ENCODE measurements at regions not wholly inside any gene's neighbourhood (a gene's known extent, or its start where the extent isn't known, plus 50 kb on each side); places are given as distances from the start of the nearest gene placed in this dataset.

DNA sequence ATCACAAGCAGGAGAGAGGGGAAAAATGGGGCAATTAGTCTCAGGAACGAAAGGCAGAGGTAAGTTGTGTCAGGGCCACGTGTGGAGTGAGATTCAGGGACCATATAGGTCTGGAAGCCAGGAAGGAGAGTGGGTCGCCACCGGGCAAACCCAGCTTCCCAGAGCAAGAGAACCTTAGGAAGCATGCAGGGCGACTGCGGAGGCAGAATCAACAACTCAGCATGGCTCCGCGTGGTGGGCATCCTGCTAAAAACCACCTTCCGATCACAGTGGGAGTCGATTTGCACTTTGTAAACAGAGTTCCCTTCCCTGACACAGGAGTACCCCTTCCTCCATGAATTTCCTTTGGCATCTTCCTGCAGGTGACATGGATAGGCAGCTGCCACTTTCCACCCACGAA lies 114.6 kb downstream of the TTC32 start:
- no peak overlapping the region for H3K4me3 ChIP-seq
- no peaks in the 10 kb centered on the region for H3K27me3 ChIP-seq
- H3K36me3 ChIP-seq = no peaks in the 10 kb centered on the region
- H3K27ac ChIP-seq = no peak overlapping the region
- H3K9me3 ChIP-seq = no peaks in the 10 kb centered on the region
- 72 to 91% methylated on average over 3 to 9 of the region's 11 CpGs for WGBS, 2 donors (ENCODE audit: low coverage in 1 of 2)
- peaks cover 0 to 7% (median 5%) of the 10 kb centered on the region in 3 donors for H3K4me1 ChIP-seq
- TF ChIP-seq POLR2A (IDR thresholded peaks at IDR 0.05) (no peak), POLR2AphosphoS5 (IDR thresholded peaks at IDR 0.05) (no peak)
- ATAC-seq = no peak

DNA sequence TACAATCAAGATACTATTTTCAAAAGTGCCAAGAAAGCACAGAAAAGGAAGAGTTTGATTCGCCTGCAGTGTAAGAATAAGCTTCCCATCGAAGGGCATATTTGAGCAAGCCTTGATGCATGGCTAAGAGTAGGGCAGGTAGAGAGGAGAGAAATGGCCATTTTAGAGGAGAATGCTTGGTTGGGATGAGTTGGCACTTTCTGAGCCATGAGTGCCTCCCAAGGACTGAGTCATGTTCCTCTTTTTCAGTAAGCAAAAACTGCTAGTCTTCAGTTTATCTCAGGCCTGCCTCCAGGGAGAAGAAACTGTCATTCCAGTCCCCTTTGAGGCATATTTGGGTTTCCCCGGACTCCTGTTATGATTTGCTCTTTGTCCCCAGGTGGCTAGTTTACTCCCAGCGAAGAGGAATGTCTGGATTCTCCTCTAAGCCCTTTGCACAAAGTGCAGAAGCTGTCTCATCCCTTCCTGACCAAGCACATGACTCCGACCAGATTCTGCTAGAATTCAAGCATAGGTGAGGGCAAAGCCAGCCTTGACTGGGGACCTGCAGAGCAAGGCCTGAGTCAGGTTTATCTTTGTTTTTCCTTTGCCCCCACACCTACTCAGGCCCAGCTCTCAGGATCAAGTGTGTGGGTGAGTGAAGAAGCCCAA lies 115.2 kb downstream of the TTC32 start:
- WGBS, 2 donors (ENCODE audit: low coverage in 1 of 2) = 69 to 76% methylated on average over 2 to 5 of the region's 5 CpGs
- H3K27me3 ChIP-seq = no peaks in the 10 kb centered on the region
- H3K4me1 ChIP-seq = peaks cover 0 to 7% (median 5%) of the 10 kb centered on the region in 3 donors
- H3K9me3 ChIP-seq = no peaks in the 10 kb centered on the region
- no peaks in the 10 kb centered on the region for H3K36me3 ChIP-seq
- TF ChIP-seq POLR2A (IDR thresholded peaks at IDR 0.05) = no peak
- TF ChIP-seq, protein P1, sequence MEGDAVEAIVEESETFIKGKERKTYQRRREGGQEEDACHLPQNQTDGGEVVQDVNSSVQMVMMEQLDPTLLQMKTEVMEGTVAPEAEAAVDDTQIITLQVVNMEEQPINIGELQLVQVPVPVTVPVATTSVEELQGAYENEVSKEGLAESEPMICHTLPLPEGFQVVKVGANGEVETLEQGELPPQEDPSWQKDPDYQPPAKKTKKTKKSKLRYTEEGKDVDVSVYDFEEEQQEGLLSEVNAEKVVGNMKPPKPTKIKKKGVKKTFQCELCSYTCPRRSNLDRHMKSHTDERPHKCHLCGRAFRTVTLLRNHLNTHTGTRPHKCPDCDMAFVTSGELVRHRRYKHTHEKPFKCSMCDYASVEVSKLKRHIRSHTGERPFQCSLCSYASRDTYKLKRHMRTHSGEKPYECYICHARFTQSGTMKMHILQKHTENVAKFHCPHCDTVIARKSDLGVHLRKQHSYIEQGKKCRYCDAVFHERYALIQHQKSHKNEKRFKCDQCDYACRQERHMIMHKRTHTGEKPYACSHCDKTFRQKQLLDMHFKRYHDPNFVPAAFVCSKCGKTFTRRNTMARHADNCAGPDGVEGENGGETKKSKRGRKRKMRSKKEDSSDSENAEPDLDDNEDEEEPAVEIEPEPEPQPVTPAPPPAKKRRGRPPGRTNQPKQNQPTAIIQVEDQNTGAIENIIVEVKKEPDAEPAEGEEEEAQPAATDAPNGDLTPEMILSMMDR (IDR thresholded peaks at IDR 0.05) = no peak
- peak; percentile 50 for ATAC-seq
- H3K27ac ChIP-seq = no peak overlapping the region
- no peak overlapping the region for H3K4me3 ChIP-seq

DNA sequence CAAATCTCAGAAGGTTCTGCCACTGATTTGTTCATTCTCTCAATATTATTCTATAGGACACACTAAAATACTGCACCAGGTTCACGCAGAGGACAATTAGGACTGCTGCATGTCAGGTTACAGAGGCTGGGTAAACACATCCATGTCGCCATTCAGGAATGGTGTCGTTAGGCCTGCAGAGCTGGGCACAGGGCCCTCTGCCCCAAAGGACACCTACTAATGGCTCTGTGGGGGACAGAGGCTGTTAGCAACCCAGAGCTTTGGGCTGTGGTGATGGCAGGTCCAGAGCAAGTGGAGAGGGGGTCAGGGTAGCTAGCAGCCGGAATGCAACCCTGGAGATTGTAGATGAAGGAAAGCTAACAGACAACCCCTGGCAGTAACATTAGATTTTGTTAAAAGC lies 115.9 kb downstream of the TTC32 start:
- no peak for ATAC-seq
- H3K9me3 ChIP-seq = no peaks in the 10 kb centered on the region
- H3K4me3 ChIP-seq = no peak overlapping the region
- no peaks in the 10 kb centered on the region for H3K27me3 ChIP-seq
- H3K4me1 ChIP-seq = peaks cover 0 to 7% (median 5%) of the 10 kb centered on the region in 3 donors
- 96 to 100% methylated on average over 3 to 4 of the region's 4 CpGs for WGBS, 2 donors (ENCODE audit: low coverage in 1 of 2)
- no peaks in the 10 kb centered on the region for H3K36me3 ChIP-seq
- TF ChIP-seq POLR2A (IDR thresholded peaks at IDR 0.05) (no peak), POLR2AphosphoS5 (IDR thresholded peaks at IDR 0.05) (no peak), EP300 (IDR thresholded peaks at IDR 0.05) (no peak)
- TF ChIP-seq, protein P1 (IDR thresholded peaks at IDR 0.05) = no peak
- no peak overlapping the region for H3K27ac ChIP-seq

DNA sequence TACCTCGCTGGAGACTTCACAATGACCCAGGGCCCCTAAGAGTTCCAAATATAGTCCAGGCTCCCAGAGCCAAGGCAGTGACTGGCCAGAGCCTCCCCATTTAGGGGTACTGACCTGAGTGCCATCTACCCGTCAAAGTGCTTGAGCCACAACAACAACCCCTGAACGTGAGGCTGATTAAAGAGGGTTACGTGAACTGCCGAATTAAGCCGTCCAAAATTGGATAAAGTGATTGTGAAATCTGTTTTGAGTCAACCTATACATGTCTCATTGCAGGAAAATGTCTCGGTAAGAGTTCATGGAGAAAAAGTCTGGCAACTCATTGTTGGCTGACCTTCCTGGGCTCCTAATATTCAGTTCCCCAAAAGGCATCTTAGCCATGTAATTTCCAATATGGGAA lies 116.3 kb downstream of the TTC32 start:
- no peak overlapping the region for H3K27ac ChIP-seq
- 77 to 89% methylated on average over 3 to 5 of the region's 7 CpGs for WGBS, 2 donors (ENCODE audit: low coverage in 1 of 2)

DNA sequence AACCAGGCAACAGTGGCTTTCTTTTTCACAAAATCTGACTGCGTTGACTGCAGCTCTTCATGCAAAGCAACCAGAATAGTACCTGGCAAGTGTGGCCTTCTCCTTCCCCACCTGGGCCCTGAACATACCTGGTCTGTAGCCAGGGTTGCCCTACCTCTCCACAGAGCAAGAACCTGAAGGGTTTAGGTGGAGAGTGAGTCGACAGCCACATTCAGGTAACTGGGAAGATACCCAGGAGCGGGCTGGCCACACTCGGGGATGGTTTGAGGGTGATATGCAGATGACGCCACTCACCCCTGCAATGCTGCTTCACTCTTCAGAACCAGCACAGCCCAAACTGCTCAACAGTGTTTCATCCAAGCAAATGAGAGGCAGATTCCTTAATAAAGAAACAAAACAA lies 117.3 kb downstream of the TTC32 start:
- peaks cover 0 to 7% (median 5%) of the 10 kb centered on the region in 3 donors for H3K4me1 ChIP-seq
- H3K4me3 ChIP-seq = no peak overlapping the region
- H3K27ac ChIP-seq = no peak overlapping the region
- H3K27me3 ChIP-seq = no peaks in the 10 kb centered on the region
- 100% methylated on average over 1 to 3 of the region's 5 CpGs for WGBS, 2 donors (ENCODE audit: low coverage in 1 of 2)
- H3K36me3 ChIP-seq = no peaks in the 10 kb centered on the region
- H3K9me3 ChIP-seq = no peaks in the 10 kb centered on the region
- ATAC-seq = no peak
- TF ChIP-seq EP300 (IDR thresholded peaks at IDR 0.05) (no peak), POLR2AphosphoS5 (IDR thresholded peaks at IDR 0.05) (no peak), POLR2A (IDR thresholded peaks at IDR 0.05) (no peak)
- TF ChIP-seq, protein P1 (IDR thresholded peaks at IDR 0.05) = no peak

More for the DNA sequence above, 116.3 kb downstream of the TTC32 start:
- Histone ChIP-seq H3K4me3 (no peak overlapping the region), H3K36me3 (no peaks in the 10 kb centered on the region), H3K4me1 (peaks cover 0 to 7% (median 5%) of the 10 kb centered on the region in 3 donors), H3K9me3 (no peaks in the 10 kb centered on the region), H3K27me3 (no peaks in the 10 kb centered on the region)
- TF ChIP-seq POLR2A (IDR thresholded peaks at IDR 0.05) (no peak), EP300 (IDR thresholded peaks at IDR 0.05) (no peak), POLR2AphosphoS5 (IDR thresholded peaks at IDR 0.05) (no peak)
- TF ChIP-seq, protein P1 (IDR thresholded peaks at IDR 0.05) = no peak
- ATAC-seq = no peak
